HepG2 (cell line): ENCODE measurements at regions not wholly inside any gene's neighbourhood (a gene's known extent, or its start where the extent isn't known, plus 50 kb on each side); places are given as distances from the start of the nearest gene placed in this dataset.

Experiments
- AHDC1 ChIP-seq: sonication (generic); formaldehyde crosslinking; IDR thresholded peaks from 2 replicates; pipeline ENCODE4 v1.5.1; 2020; ENCODE audit warnings: mild to moderate bottlenecking, missing genetic modification reagents, borderline replicate concordance
- ATM ChIP-seq: fragments of 450-650 bp; IDR thresholded peaks from 2 replicates; pipeline ENCODE4 v1.7.1; 2017; ENCODE audit warnings: mild to moderate bottlenecking, borderline replicate concordance
- FOXJ3 ChIP-seq: sonication (generic); formaldehyde crosslinking; IDR thresholded peaks from 2 replicates; pipeline ENCODE4 v1.4.0; 2020; ENCODE audit warnings: missing genetic modification reagents, mild to moderate bottlenecking, borderline replicate concordance
- HDAC1 ChIP-seq: sonication (generic); formaldehyde crosslinking; IDR thresholded peaks from 2 replicates; pipeline ENCODE4 v1.5.1; 2020; ENCODE audit warnings: mild to moderate bottlenecking, missing genetic modification reagents
- LCORL ChIP-seq, 2 experiments: fragments of 450-650 bp in 1 of 2; sonication (generic) in 1 of 2; formaldehyde crosslinking in 1 of 2; IDR thresholded peaks; 2 replicates each; pipeline versions ENCODE4 v1.5.0 to v1.6.1; 2017 to 2020; ENCODE audit warnings: antibody characterized with exemption in 1 of 2, missing genetic modification reagents in 1 of 2
- NFYB ChIP-seq: sonication (generic); formaldehyde crosslinking; IDR thresholded peaks from 2 replicates; pipeline ENCODE4 v1.4.0; 2020; ENCODE audit warnings: missing genetic modification reagents
- PHF8 ChIP-seq: sonication (generic); formaldehyde crosslinking; IDR thresholded peaks from 2 replicates; pipeline ENCODE4 v1.5.0; 2020; ENCODE audit warnings: missing genetic modification reagents
- PLSCR1 ChIP-seq: sonication (generic); formaldehyde crosslinking; IDR thresholded peaks from 2 replicates; pipeline ENCODE4 v1.5.0; 2020; ENCODE audit warnings: missing genetic modification reagents, mild to moderate bottlenecking, borderline replicate concordance
- SRSF1 ChIP-seq: fragments of 200-400 bp; formaldehyde crosslinking; optimal IDR thresholded peaks from 2 replicates; pipeline ENCODE3; 2017; ENCODE audit warnings: mild to moderate bottlenecking, low read depth, low read length, moderate library complexity
- ZMYM3 ChIP-seq: sonication (generic); formaldehyde crosslinking; IDR thresholded peaks from 2 replicates; pipeline ENCODE4 v1.5.1; 2020; ENCODE audit warnings: mild to moderate bottlenecking, missing genetic modification reagents
- ZMYM4 ChIP-seq: sonication (generic); formaldehyde crosslinking; IDR thresholded peaks from 2 replicates; pipeline ENCODE4 v1.8.1; 2023; ENCODE audit warnings: mild to moderate bottlenecking, missing genetic modification reagents
- ZNF10 ChIP-seq: sonication (generic); formaldehyde crosslinking; IDR thresholded peaks from 2 replicates; pipeline ENCODE4 v1.4.0; 2020; ENCODE audit warnings: mild to moderate bottlenecking, low read depth, missing genetic modification reagents, borderline replicate concordance
- ZNF329 ChIP-seq: sonication (generic); formaldehyde crosslinking; IDR thresholded peaks from 2 replicates; pipeline ENCODE4 v1.9.0; 2021; ENCODE audit warnings: low read depth, mild to moderate bottlenecking, missing genetic modification reagents
- ZNF660 ChIP-seq: sonication (generic); formaldehyde crosslinking; IDR thresholded peaks from 2 replicates; pipeline ENCODE4 v1.5.1; 2020; ENCODE audit warnings: mild to moderate bottlenecking, low read depth, missing genetic modification reagents, borderline replicate concordance
- TF ChIP-seq, protein P1 (sequence below): sonication (generic); formaldehyde crosslinking; IDR thresholded peaks from 2 replicates; pipeline ENCODE4 v1.5.0; 2020; ENCODE audit warnings: mild to moderate bottlenecking, missing genetic modification reagents, borderline replicate concordance
- TF ChIP-seq, protein P2 (sequence below): sonication (generic); formaldehyde crosslinking; IDR thresholded peaks from 2 replicates; pipeline ENCODE4 v1.9.0; 2022; ENCODE audit warnings: low read depth, missing genetic modification reagents
- TF ChIP-seq, protein P3 (sequence below): sonication (generic); formaldehyde crosslinking; IDR thresholded peaks from 2 replicates; pipeline ENCODE4 v1.8.1; 2023; ENCODE audit warnings: missing genetic modification reagents, mild to moderate bottlenecking, borderline replicate concordance

DNA sequence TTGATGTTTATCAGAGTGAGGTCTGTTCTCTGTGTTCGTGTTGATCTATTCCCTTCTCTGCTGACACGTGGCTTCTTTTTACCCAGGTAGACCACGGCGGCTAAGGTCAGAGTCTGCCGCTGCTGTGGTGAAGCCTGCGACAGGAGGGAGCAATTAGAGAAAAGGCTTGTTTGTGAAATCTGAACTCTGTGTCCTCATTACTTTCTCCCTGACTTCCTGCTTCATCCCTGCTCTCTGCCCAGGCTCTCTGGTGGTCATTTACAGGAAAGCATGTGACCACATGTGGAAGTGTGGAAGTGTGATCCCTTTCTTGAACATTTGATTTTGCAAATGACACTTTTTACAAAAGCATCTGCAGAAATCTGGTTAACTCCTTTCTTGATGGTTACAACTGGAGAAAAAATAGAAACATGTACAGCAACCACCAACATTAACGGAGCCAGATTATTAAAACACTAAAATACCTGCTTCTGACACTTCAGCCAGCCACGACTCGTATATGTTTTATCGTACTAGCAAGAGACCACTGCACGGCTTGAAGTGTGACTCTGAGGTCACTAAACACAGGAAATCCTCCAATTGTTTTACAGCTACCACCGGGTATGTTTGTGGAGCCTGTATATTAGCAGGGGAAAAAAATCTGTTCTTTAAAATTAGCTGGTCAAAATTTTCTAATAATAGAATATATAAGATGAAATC is 388.6 kb upstream of the TMPO start (continued):
- TF ChIP-seq AHDC1 = no peak
- TF ChIP-seq ZNF10 (CRISPR knock-in tag) = no peak
- TF ChIP-seq SRSF1 = no peak
- no peak for TF ChIP-seq PLSCR1 (CRISPR knock-in tag)
- peak; percentile 37; the same call in 1 of the 2 replicates for TF ChIP-seq ZMYM4
- no peak for TF ChIP-seq HDAC1
- TF ChIP-seq ATM = no peak
- TF ChIP-seq, protein P1, sequence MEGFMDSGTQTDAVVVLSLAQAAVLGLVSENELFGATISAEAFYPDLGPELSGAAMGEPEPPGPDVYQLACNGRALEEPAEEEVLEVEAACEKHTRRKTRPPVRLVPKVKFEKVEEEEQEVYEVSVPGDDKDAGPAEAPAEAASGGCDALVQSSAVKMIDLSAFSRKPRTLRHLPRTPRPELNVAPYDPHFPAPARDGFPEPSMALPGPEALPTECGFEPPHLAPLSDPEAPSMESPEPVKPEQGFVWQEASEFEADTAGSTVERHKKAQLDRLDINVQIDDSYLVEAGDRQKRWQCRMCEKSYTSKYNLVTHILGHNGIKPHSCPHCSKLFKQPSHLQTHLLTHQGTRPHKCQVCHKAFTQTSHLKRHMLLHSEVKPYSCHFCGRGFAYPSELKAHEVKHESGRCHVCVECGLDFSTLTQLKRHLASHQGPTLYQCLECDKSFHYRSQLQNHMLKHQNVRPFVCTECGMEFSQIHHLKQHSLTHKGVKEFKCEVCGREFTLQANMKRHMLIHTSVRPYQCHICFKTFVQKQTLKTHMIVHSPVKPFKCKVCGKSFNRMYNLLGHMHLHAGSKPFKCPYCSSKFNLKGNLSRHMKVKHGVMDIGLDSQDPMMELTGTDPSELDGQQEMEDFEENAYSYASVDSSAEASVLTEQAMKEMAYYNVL (CRISPR knock-in tag) = no peak
- TF ChIP-seq, protein P2, sequence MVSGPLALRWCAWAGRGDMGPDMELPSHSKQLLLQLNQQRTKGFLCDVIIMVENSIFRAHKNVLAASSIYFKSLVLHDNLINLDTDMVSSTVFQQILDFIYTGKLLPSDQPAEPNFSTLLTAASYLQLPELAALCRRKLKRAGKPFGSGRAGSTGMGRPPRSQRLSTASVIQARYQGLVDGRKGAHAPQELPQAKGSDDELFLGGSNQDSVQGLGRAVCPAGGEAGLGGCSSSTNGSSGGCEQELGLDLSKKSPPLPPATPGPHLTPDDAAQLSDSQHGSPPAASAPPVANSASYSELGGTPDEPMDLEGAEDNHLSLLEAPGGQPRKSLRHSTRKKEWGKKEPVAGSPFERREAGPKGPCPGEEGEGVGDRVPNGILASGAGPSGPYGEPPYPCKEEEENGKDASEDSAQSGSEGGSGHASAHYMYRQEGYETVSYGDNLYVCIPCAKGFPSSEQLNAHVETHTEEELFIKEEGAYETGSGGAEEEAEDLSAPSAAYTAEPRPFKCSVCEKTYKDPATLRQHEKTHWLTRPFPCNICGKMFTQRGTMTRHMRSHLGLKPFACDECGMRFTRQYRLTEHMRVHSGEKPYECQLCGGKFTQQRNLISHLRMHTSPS = no peak
- TF ChIP-seq FOXJ3 (CRISPR knock-in tag) = no peak
- TF ChIP-seq, protein P3, sequence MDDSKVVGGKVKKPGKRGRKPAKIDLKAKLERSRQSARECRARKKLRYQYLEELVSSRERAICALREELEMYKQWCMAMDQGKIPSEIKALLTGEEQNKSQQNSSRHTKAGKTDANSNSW (CRISPR knock-in tag) = no peak
- no peak for TF ChIP-seq NFYB (CRISPR knock-in tag)
- TF ChIP-seq LCORL (IDR thresholded peaks at IDR 0.05) = no peak
- TF ChIP-seq LCORL (CRISPR knock-in tag; IDR thresholded peaks at IDR 0.05) = 0 out of 2 replicates have a peak, but pooled peaks have one; percentile 34
- TF ChIP-seq PHF8 (CRISPR knock-in tag) = no peak
- TF ChIP-seq ZMYM3 (CRISPR knock-in tag) = no peak
- TF ChIP-seq ZNF660 (CRISPR knock-in tag) = no peak
- TF ChIP-seq ZNF329 (CRISPR knock-in tag) = no peak
